Keratinocyte (primary cell): ENCODE measurements at regions not wholly inside any gene's neighbourhood (a gene's known extent, or its start where the extent isn't known, plus 50 kb on each side); places are given as distances from the start of the nearest gene placed in this dataset.

Experiments used
- DNase-seq: peaks from one replicate; pipeline ENCODE4 v3.0.0-alpha.2; 2011; ENCODE audit warnings: low read depth, missing footprints, low spot score
- FAIRE-seq: peaks from 2 replicates; lab custom pipeline; 2011; peaks lifted over from hg19 to GRCh38; lab: Jason Lieb, UNC
- H2AFZ ChIP-seq: 2 replicates; pipeline ENCODE4 v1.6.0; 2012; ENCODE audit warnings: low read length, control low read depth, inconsistent platforms; ENCODE audit not compliant: control insufficient read depth
- H3K27ac ChIP-seq: 2 replicates; pipeline ENCODE4 v1.5.1; 2011; ENCODE audit warnings: low read length; ENCODE audit not compliant: control insufficient read depth, insufficient read depth
- H3K27me3 ChIP-seq: 3 replicates; pipeline ENCODE4 v1.6.0; 2011; ENCODE audit warnings: low read length; ENCODE audit not compliant: control insufficient read depth, insufficient read depth; ENCODE audit errors: extremely low read depth
- H3K36me3 ChIP-seq, 2 experiments: 2 replicates in 1 of 2; 3 replicates in 1 of 2; pipeline ENCODE4 v1.5.1; 2011; ENCODE audit warnings: low read length in 2 of 2, mild to moderate bottlenecking in 1 of 2; ENCODE audit not compliant: control insufficient read depth in 2 of 2, insufficient read depth in 2 of 2; ENCODE audit errors: extremely low read depth in 1 of 2
- H3K4me1 ChIP-seq: 3 replicates; pipeline ENCODE4 v1.5.1; 2011; ENCODE audit warnings: low read length; ENCODE audit not compliant: control insufficient read depth, insufficient read depth; ENCODE audit errors: extremely low read depth
- H3K4me2 ChIP-seq: 3 replicates; pipeline ENCODE4 v1.6.0; 2011; ENCODE audit warnings: low read depth, low read length; ENCODE audit not compliant: control insufficient read depth, insufficient read depth; ENCODE audit errors: extremely low read depth
- H3K4me3 ChIP-seq, 3 experiments: fragments of 200-600 bp in 1 of 3; sonication (generic) in 1 of 3; 2 replicates in 2 of 3; 3 replicates in 1 of 3; pipeline ENCODE4 v1.5.1; 2011 to 2016; ENCODE audit warnings: low read length in 3 of 3, mild to moderate bottlenecking in 3 of 3, control low read depth in 2 of 3, inconsistent platforms in 1 of 3, low read depth in 1 of 3, mixed read lengths in 1 of 3, mixed run types in 1 of 3, moderate library complexity in 1 of 3; ENCODE audit not compliant: control insufficient read depth in 2 of 3, insufficient read depth in 2 of 3; ENCODE audit errors: extremely low read depth in 1 of 3
- H3K79me2 ChIP-seq: 2 replicates; pipeline ENCODE4 v1.6.0; 2012; ENCODE audit warnings: low read length; ENCODE audit not compliant: control insufficient read depth, insufficient read depth
- H3K9ac ChIP-seq: 3 replicates; pipeline ENCODE4 v1.6.0; 2011; ENCODE audit warnings: low read length; ENCODE audit not compliant: control insufficient read depth, insufficient read depth; ENCODE audit errors: extremely low read depth
- H3K9me1 ChIP-seq: 3 replicates; pipeline ENCODE4 v1.6.0; 2011; ENCODE audit warnings: low read length; ENCODE audit not compliant: control insufficient read depth, insufficient read depth; ENCODE audit errors: extremely low read depth
- H3K9me3 ChIP-seq: 2 replicates; pipeline ENCODE4 v1.5.1; 2012; ENCODE audit warnings: low read depth, low read length; ENCODE audit not compliant: control insufficient read depth
- H4K20me1 ChIP-seq: 3 replicates; pipeline ENCODE4 v1.6.0; 2011; ENCODE audit warnings: low read length; ENCODE audit not compliant: control insufficient read depth, insufficient read depth; ENCODE audit errors: extremely low read depth
- EZH2 ChIP-seq: IDR thresholded peaks from one replicate; pipeline ENCODE4 v1.6.1; 2012; ENCODE audit warnings: inconsistent platforms, mild to moderate bottlenecking, low read length, moderate library complexity
- dilution Hi-C: fragments of 300-500 bp; cut with MboI; formaldehyde crosslinking; loops from one replicate; pipeline ENCODE4 v1.7.0; 2020; ENCODE audit warnings: low sequenced_read_pairs; ENCODE audit not compliant: extremely low pct_ligation_motif_present
- TF ChIP-seq, protein P1 (sequence below), 3 experiments: IDR thresholded peaks in 1 of 3; conservative IDR thresholded peaks in 1 of 3; optimal IDR thresholded peaks in 1 of 3; 2 replicates in 2 of 3; 3 replicates in 1 of 3; pipeline versions ENCODE3 to v1.5.1; 2011; ENCODE audit warnings: low read length in 3 of 3, mild to moderate bottlenecking in 3 of 3, moderate library complexity in 2 of 3, control low read depth in 1 of 3, inconsistent platforms in 1 of 3; ENCODE audit not compliant: insufficient read depth in 2 of 3; ENCODE audit errors: extremely low read depth in 1 of 3

DNA sequence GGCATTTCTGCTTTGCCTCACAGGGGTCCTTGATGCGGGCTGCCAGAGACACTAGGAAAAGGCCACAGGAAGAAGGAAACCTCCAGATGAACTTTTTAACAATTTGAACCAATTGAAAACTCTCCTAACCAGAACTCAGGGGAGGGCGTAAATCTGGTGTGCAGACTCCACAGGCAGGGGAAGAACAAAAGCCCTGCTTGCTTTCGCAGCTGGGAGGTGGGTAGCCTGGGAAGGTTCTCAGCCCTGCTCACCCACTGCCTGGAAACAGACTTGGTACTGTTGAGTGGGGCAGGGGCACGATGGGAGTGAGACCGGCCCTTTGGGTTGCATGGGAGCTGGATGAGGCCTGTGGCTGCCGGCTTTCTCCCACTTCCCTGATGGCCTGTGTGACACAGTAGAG, 237.8 kb upstream of the TLE4 start:
- dilution Hi-C loops: no loop called here

DNA sequence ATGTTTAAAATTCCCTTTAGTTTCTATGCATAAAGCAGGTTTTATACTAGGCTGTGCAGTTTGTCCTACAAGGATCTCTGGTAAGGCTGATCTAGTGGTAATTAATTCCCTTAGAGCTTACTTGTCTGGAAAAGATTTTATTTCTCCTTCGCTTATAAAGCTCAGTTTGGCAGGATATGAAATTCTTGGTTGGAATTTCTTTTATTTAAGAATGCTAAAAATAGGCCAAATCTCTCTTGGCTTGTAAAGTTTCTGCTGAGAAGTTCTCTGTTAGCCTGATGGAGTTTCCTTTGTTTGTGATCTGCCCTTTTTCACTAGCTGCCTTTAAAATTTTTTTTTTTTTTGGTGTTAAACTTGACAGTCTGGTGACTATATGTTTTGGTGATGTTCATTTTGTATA, 237.1 kb upstream of the TLE4 start:
- Histone ChIP-seq H3K9ac (no peak overlapping the region), H3K79me2 (no peaks in the 10 kb centered on the region), H2AFZ (no peak overlapping the region), H3K9me1 (no peaks in the 10 kb centered on the region), H3K27ac (no peak overlapping the region), H3K9me3 (no peaks in the 10 kb centered on the region), H3K4me3 (no peak overlapping the region), H3K36me3 (no peaks in the 10 kb centered on the region), H3K27me3 (no peaks in the 10 kb centered on the region), H4K20me1 (no peaks in the 10 kb centered on the region), H3K4me1 (no peaks in the 10 kb centered on the region), H3K4me2 (no peak overlapping the region)
- dilution Hi-C loops: no loop called here
- TF ChIP-seq, protein P1, sequence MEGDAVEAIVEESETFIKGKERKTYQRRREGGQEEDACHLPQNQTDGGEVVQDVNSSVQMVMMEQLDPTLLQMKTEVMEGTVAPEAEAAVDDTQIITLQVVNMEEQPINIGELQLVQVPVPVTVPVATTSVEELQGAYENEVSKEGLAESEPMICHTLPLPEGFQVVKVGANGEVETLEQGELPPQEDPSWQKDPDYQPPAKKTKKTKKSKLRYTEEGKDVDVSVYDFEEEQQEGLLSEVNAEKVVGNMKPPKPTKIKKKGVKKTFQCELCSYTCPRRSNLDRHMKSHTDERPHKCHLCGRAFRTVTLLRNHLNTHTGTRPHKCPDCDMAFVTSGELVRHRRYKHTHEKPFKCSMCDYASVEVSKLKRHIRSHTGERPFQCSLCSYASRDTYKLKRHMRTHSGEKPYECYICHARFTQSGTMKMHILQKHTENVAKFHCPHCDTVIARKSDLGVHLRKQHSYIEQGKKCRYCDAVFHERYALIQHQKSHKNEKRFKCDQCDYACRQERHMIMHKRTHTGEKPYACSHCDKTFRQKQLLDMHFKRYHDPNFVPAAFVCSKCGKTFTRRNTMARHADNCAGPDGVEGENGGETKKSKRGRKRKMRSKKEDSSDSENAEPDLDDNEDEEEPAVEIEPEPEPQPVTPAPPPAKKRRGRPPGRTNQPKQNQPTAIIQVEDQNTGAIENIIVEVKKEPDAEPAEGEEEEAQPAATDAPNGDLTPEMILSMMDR (optimal IDR thresholded peaks at IDR 0.05 in 1 of 3, IDR thresholded peaks at IDR 0.05 in 1 of 3, conservative IDR thresholded peaks at IDR 0.05 in 1 of 3; ENCODE audit: extremely low read depth in 1 of 3, insufficient read depth in 2 of 3, low read length in 3 of 3): no peak
- TF ChIP-seq EZH2: no peak
- FAIRE-seq (no peak), DNase-seq (no peak)

More for the DNA sequence above, 237.8 kb upstream of the TLE4 start:
- no peak overlapping the region for H3K4me3 ChIP-seq
- DNase-seq (no peak), FAIRE-seq (no peak)
- no peak for TF ChIP-seq EZH2
- TF ChIP-seq, protein P1 (optimal IDR thresholded peaks at IDR 0.05 in 1 of 3, IDR thresholded peaks at IDR 0.05 in 1 of 3, conservative IDR thresholded peaks at IDR 0.05 in 1 of 3; ENCODE audit: extremely low read depth in 1 of 3, insufficient read depth in 2 of 3, low read length in 3 of 3): no peak
- no peaks in the 10 kb centered on the region for H3K27me3 ChIP-seq
- no peak overlapping the region for H3K9ac ChIP-seq
- H3K9me3 ChIP-seq: no peaks in the 10 kb centered on the region
- no peaks in the 10 kb centered on the region for H4K20me1 ChIP-seq
- H3K79me2 ChIP-seq: no peaks in the 10 kb centered on the region
- H3K9me1 ChIP-seq: no peaks in the 10 kb centered on the region
- no peak overlapping the region for H3K27ac ChIP-seq
- no peaks in the 10 kb centered on the region for H3K36me3 ChIP-seq
- H3K4me2 ChIP-seq: no peak overlapping the region
- H2AFZ ChIP-seq: no peak overlapping the region
- no peaks in the 10 kb centered on the region for H3K4me1 ChIP-seq
